ENCODE measurements at regions not wholly inside any gene's neighbourhood (a gene's known extent, or its start where the extent isn't known, plus 50 kb on each side); places are given as distances from the start of the nearest gene placed in this dataset.

DNA sequence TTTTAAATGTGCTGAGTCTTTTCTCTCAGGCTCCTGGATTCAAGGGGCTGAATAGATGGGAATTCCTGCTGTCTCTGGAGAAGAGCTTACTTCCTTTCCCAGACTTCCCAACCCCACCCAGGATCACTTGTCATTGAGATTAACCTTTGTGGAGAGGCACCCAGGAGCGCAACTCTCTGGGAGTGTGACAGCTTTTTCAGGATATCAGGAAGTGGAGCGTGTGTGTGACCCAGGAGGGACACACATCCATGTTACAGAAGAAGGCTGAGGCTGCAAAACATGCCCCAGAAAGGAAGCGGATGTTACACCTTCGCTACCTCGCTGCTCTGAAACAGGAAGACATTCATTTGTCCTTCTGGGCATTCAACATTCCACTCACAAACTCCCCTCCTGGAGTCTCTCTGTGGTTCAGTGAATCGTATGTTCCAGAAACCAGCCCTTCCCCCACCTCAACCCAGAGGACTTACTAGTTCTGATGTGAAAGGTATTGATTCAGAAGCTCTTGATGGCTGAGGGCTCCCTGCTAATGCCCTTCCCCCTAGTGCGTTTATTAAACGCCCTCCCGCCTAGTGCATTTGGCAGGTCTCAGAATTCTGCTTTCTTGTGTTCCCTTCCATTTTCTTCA, 523.9 kb downstream of the TNS1 start:
- H3K9me3 ChIP-seq (ENCODE audit: insufficient read depth, low read depth, low read length) = no peaks in the 10 kb centered on the region
- TF ChIP-seq, protein P1, sequence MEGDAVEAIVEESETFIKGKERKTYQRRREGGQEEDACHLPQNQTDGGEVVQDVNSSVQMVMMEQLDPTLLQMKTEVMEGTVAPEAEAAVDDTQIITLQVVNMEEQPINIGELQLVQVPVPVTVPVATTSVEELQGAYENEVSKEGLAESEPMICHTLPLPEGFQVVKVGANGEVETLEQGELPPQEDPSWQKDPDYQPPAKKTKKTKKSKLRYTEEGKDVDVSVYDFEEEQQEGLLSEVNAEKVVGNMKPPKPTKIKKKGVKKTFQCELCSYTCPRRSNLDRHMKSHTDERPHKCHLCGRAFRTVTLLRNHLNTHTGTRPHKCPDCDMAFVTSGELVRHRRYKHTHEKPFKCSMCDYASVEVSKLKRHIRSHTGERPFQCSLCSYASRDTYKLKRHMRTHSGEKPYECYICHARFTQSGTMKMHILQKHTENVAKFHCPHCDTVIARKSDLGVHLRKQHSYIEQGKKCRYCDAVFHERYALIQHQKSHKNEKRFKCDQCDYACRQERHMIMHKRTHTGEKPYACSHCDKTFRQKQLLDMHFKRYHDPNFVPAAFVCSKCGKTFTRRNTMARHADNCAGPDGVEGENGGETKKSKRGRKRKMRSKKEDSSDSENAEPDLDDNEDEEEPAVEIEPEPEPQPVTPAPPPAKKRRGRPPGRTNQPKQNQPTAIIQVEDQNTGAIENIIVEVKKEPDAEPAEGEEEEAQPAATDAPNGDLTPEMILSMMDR (IDR thresholded peaks at IDR 0.05; ENCODE audit: insufficient read depth, low read depth, low read length) = no peak
- TF ChIP-seq EZH2 (IDR thresholded peaks at IDR 0.05; ENCODE audit: insufficient read depth, low read length) = no peak
- no peak overlapping the region for H2AFZ ChIP-seq (ENCODE audit: low read depth, low read length)
- H3K9ac ChIP-seq (ENCODE audit: low read length) = no peak overlapping the region
- Mint-ChIP-seq H3K4me1 (ENCODE audit: low read depth, unreplicated experiment) (peaks cover 20% of the 10 kb centered on the region), H3K27ac (ENCODE audit: unreplicated experiment) (no peak overlapping the region), H3K9me3 (ENCODE audit: unreplicated experiment) (peaks cover 12% of the 10 kb centered on the region), H3K36me3 (ENCODE audit: low read depth, unreplicated experiment) (peaks cover 4% of the 10 kb centered on the region), H3K4me3 (ENCODE audit: unreplicated experiment) (no peak overlapping the region), H3K27me3 (ENCODE audit: low read depth, unreplicated experiment) (peaks cover 2% of the 10 kb centered on the region)
- peaks cover 10% of the 10 kb centered on the region for H3K4me1 ChIP-seq (ENCODE audit: insufficient read depth, low read length)
- no peaks in the 10 kb centered on the region for H3K27me3 ChIP-seq (ENCODE audit: insufficient read depth, low read length)
- no peaks in the 10 kb centered on the region for H3K79me2 ChIP-seq (ENCODE audit: insufficient read depth, low read length)
- no peaks in the 10 kb centered on the region for H3K36me3 ChIP-seq (ENCODE audit: insufficient read depth, low read length)
- FAIRE-seq (no peak), DNase-seq (ENCODE audit: low read depth) (no peak)
- no peaks in the 10 kb centered on the region for H4K20me1 ChIP-seq (ENCODE audit: insufficient read depth, low read length)
- no peak overlapping the region for H3K4me3 ChIP-seq (ENCODE audit: insufficient read depth, low read depth, low read length)
- no peak overlapping the region for H3K27ac ChIP-seq (ENCODE audit: low read depth, low read length)
- no peak overlapping the region for H3K4me2 ChIP-seq (ENCODE audit: low read length)

DNA sequence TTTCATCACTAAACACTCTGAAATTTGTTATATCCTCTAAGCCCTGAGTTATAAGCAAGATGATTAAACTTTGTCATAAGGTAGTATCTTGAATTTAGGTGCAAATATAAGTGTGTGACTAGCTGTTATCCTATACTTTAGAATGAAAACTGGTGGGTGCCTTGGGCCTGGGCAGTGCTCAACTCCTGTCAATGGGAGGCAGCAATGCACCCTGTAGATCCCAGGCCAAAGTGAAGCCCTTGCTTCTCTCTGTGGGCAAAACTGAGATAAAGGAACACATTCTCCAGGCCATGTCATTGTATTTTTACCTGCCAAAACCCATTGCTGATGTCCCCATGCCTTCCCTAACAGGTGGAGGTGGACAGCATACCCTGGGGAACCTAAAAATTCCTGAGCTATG, 525.2 kb downstream of the TNS1 start:
- H3K4me1 ChIP-seq (ENCODE audit: insufficient read depth, low read length) = peaks cover 10% of the 10 kb centered on the region
- TF ChIP-seq EZH2 (IDR thresholded peaks at IDR 0.05; ENCODE audit: insufficient read depth, low read length) = no peak
- TF ChIP-seq, protein P1 (IDR thresholded peaks at IDR 0.05; ENCODE audit: insufficient read depth, low read depth, low read length) = no peak
- H3K4me1 Mint-ChIP-seq (ENCODE audit: low read depth, unreplicated experiment) = peaks cover 22% of the 10 kb centered on the region
- H3K36me3 Mint-ChIP-seq (ENCODE audit: low read depth, unreplicated experiment) = peaks cover 4% of the 10 kb centered on the region
- H3K79me2 ChIP-seq (ENCODE audit: insufficient read depth, low read length) = no peaks in the 10 kb centered on the region
- H3K4me3 ChIP-seq (ENCODE audit: insufficient read depth, low read depth, low read length) = no peak overlapping the region
- no peak overlapping the region for H3K4me2 ChIP-seq (ENCODE audit: low read length)
- peaks cover 10% of the 10 kb centered on the region for H3K9me3 Mint-ChIP-seq (ENCODE audit: unreplicated experiment)
- H3K9ac ChIP-seq (ENCODE audit: low read length) = no peak overlapping the region
- peaks cover 2% of the 10 kb centered on the region for H3K27me3 Mint-ChIP-seq (ENCODE audit: low read depth, unreplicated experiment)
- FAIRE-seq (no peak), DNase-seq (ENCODE audit: low read depth) (no peak)
- no peaks in the 10 kb centered on the region for H4K20me1 ChIP-seq (ENCODE audit: insufficient read depth, low read length)
- H3K27ac Mint-ChIP-seq (ENCODE audit: unreplicated experiment) = no peak overlapping the region
- no peaks in the 10 kb centered on the region for H3K27me3 ChIP-seq (ENCODE audit: insufficient read depth, low read length)
- H3K9me3 ChIP-seq (ENCODE audit: insufficient read depth, low read depth, low read length) = no peaks in the 10 kb centered on the region
- H3K36me3 ChIP-seq (ENCODE audit: insufficient read depth, low read length) = no peaks in the 10 kb centered on the region
- H3K4me3 Mint-ChIP-seq (ENCODE audit: unreplicated experiment) = no peak overlapping the region
- H3K27ac ChIP-seq (ENCODE audit: low read depth, low read length) = no peak overlapping the region
- no peak overlapping the region for H2AFZ ChIP-seq (ENCODE audit: low read depth, low read length)

DNA sequence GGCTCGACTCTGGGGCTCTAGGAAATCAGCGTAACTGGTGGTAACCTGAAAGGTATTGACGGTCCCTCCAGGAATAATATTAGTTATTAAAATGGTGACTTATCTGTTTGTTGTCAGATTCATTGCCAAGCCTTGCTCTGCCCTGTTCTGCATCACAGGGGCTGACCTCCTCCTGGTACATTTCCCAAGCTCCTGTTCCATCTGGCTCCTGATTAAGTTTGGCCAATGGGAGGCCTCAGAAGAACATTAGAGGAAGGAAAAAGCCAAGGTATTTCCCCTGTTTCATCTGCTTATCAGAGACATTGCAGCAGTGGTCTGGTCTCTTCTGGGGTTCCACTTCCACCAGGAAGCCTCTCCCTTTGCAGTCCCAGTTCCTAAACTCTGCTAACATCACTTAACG, 527.0 kb downstream of the TNS1 start:
- TF ChIP-seq, protein P1 (IDR thresholded peaks at IDR 0.05; ENCODE audit: insufficient read depth, low read depth, low read length) = no peak
- no peak for TF ChIP-seq EZH2 (IDR thresholded peaks at IDR 0.05; ENCODE audit: insufficient read depth, low read length)
- peaks cover 15% of the 10 kb centered on the region for H3K4me1 ChIP-seq (ENCODE audit: insufficient read depth, low read length)
- DNase-seq (ENCODE audit: low read depth) = no peak
- H3K27me3 ChIP-seq (ENCODE audit: insufficient read depth, low read length) = no peaks in the 10 kb centered on the region
- H3K36me3 Mint-ChIP-seq (ENCODE audit: low read depth, unreplicated experiment) = peaks cover 4% of the 10 kb centered on the region
- H3K36me3 ChIP-seq (ENCODE audit: insufficient read depth, low read length) = no peaks in the 10 kb centered on the region
- peaks cover 2% of the 10 kb centered on the region for H3K27me3 Mint-ChIP-seq (ENCODE audit: low read depth, unreplicated experiment)
- no peak overlapping the region for H2AFZ ChIP-seq (ENCODE audit: low read depth, low read length)
- no peak overlapping the region for H3K4me3 ChIP-seq (ENCODE audit: insufficient read depth, low read depth, low read length)
- H4K20me1 ChIP-seq (ENCODE audit: insufficient read depth, low read length) = no peaks in the 10 kb centered on the region
- H3K4me1 Mint-ChIP-seq (ENCODE audit: low read depth, unreplicated experiment) = peaks cover 36% of the 10 kb centered on the region
- no peaks in the 10 kb centered on the region for H3K79me2 ChIP-seq (ENCODE audit: insufficient read depth, low read length)
- H3K27ac ChIP-seq (ENCODE audit: low read depth, low read length) = no peak overlapping the region
- H3K27ac Mint-ChIP-seq (ENCODE audit: unreplicated experiment) = no peak overlapping the region
- no peaks in the 10 kb centered on the region for H3K9me3 Mint-ChIP-seq (ENCODE audit: unreplicated experiment)
- H3K4me2 ChIP-seq (ENCODE audit: low read length) = no peak overlapping the region
- no peak overlapping the region for H3K9ac ChIP-seq (ENCODE audit: low read length)
- no peak for FAIRE-seq
- H3K4me3 Mint-ChIP-seq (ENCODE audit: unreplicated experiment) = no peak overlapping the region
- H3K9me3 ChIP-seq (ENCODE audit: insufficient read depth, low read depth, low read length) = no peaks in the 10 kb centered on the region
